Peyer's patch (tissue), 4 donors: ENCODE measurements at regions not wholly inside any gene's neighbourhood (a gene's known extent, or its start where the extent isn't known, plus 50 kb on each side); places are given as distances from the start of the nearest gene placed in this dataset.

Experiments used
- DNase-seq, 3 donors: peaks; one replicate each; pipeline ENCODE4 v3.0.0-alpha.2; 2017 to 2019
- H3K27ac ChIP-seq, 4 donors: fragments of 200-600 bp; sonication (generic); one replicate each; pipeline ENCODE4 v1.5.1; 2016 to 2019
- H3K27me3 ChIP-seq, 2 donors: fragments of 200-600 bp; sonication (generic); one replicate each; pipeline ENCODE4 v1.5.1; 2019
- H3K36me3 ChIP-seq, 3 donors: fragments of 200-600 bp; sonication (generic); one replicate each; pipeline ENCODE4 v1.5.1; 2016 to 2019
- H3K4me1 ChIP-seq, 4 donors: fragments of 200-600 bp; sonication (generic); one replicate each; pipeline ENCODE4 v1.5.1; 2016 to 2019
- H3K4me3 ChIP-seq, 4 donors: fragments of 200-600 bp; sonication (generic); 1 replicate in 3 of 4; 2 replicates in 1 of 4; pipeline ENCODE4 v1.5.1; 2016 to 2019; ENCODE audit warnings: mild to moderate bottlenecking in 1 of 4
- H3K9me3 ChIP-seq, 4 donors: fragments of 200-600 bp; sonication (generic); one replicate each; pipeline ENCODE4 v1.5.1; 2016 to 2019; ENCODE audit warnings: mild to moderate bottlenecking in 1 of 4
- POLR2A ChIP-seq, 2 donors: fragments of 450-650 bp; IDR thresholded peaks; one replicate each; pipeline ENCODE4 v1.5.1; 2017; ENCODE audit warnings: antibody characterized with exemption in 2 of 2, mild to moderate bottlenecking in 2 of 2, moderate library complexity in 2 of 2
- TF ChIP-seq, protein P1 (sequence below), 6 experiments: fragments of 450-650 bp in 4 of 6; fragments of 200-600 bp in 2 of 6; sonication (generic) in 1 of 6; IDR thresholded peaks; one replicate each; pipeline ENCODE4 v1.5.1; 2017 to 2019; ENCODE audit warnings: antibody characterized with exemption in 6 of 6, mild to moderate bottlenecking in 3 of 6, moderate library complexity in 1 of 6

- no peaks in the 10 kb centered on the region for H3K9me3 ChIP-seq
- no peak overlapping the region for H3K27ac ChIP-seq
- H3K27me3 ChIP-seq = no peaks in the 10 kb centered on the region
- no peak for TF ChIP-seq POLR2A (IDR thresholded peaks at IDR 0.05)
- TF ChIP-seq, protein P1, sequence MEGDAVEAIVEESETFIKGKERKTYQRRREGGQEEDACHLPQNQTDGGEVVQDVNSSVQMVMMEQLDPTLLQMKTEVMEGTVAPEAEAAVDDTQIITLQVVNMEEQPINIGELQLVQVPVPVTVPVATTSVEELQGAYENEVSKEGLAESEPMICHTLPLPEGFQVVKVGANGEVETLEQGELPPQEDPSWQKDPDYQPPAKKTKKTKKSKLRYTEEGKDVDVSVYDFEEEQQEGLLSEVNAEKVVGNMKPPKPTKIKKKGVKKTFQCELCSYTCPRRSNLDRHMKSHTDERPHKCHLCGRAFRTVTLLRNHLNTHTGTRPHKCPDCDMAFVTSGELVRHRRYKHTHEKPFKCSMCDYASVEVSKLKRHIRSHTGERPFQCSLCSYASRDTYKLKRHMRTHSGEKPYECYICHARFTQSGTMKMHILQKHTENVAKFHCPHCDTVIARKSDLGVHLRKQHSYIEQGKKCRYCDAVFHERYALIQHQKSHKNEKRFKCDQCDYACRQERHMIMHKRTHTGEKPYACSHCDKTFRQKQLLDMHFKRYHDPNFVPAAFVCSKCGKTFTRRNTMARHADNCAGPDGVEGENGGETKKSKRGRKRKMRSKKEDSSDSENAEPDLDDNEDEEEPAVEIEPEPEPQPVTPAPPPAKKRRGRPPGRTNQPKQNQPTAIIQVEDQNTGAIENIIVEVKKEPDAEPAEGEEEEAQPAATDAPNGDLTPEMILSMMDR (IDR thresholded peaks at IDR 0.05) = no peak
- no peaks in the 10 kb centered on the region for H3K4me1 ChIP-seq
- no peak overlapping the region for H3K4me3 ChIP-seq
- no peak for DNase-seq
- H3K36me3 ChIP-seq = no peaks in the 10 kb centered on the region
Observed at GRCh38 chr6:121608270-121608669, 172.8 kb downstream of the GJA1 start.

GRCh38 chr6:121609281-121609680, 173.8 kb downstream of the GJA1 start:
- Histone ChIP-seq H3K27me3 (no peaks in the 10 kb centered on the region), H3K4me3 (no peak overlapping the region), H3K27ac (no peak overlapping the region), H3K4me1 (no peaks in the 10 kb centered on the region), H3K9me3 (no peaks in the 10 kb centered on the region), H3K36me3 (no peaks in the 10 kb centered on the region)
- TF ChIP-seq, protein P1 (IDR thresholded peaks at IDR 0.05) = no peak
- no peak for TF ChIP-seq POLR2A (IDR thresholded peaks at IDR 0.05)
- DNase-seq = no peak

DNA sequence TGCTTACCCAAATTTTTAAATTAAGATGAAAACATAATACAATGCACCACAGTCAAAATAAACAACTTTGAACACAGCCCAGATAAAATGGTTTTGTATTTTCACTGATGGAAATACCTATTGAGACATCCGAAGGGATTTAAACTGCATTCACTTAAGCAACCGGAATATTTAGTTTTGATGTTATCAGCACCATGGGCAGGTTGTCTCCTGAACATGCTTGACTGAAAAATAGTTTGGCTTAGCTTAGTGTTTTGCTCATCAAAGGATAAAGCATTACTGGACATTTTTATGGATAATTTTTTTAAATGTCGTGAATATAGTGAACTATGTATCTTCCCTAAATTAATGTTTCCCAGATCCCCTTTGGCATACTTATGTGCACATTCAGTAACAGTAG, 177.5 kb downstream of the GJA1 start:
- Histone ChIP-seq H3K27ac (no peak overlapping the region), H3K9me3 (no peaks in the 10 kb centered on the region)
- no peak for DNase-seq

GRCh38 chr6:121614115-121614514, 178.7 kb downstream of the GJA1 start:
- H3K4me3 ChIP-seq = no peak overlapping the region
- H3K4me1 ChIP-seq = no peaks in the 10 kb centered on the region
- H3K27ac ChIP-seq = no peak overlapping the region
- DNase-seq = no peak
- H3K27me3 ChIP-seq = no peaks in the 10 kb centered on the region
- no peaks in the 10 kb centered on the region for H3K36me3 ChIP-seq
- TF ChIP-seq, protein P1 (IDR thresholded peaks at IDR 0.05) = no peak
- TF ChIP-seq POLR2A (IDR thresholded peaks at IDR 0.05) = no peak
- H3K9me3 ChIP-seq = no peaks in the 10 kb centered on the region

More for the DNA sequence above, 177.5 kb downstream of the GJA1 start:
- no peaks in the 10 kb centered on the region for H3K36me3 ChIP-seq
- no peaks in the 10 kb centered on the region for H3K4me1 ChIP-seq
- no peak overlapping the region for H3K4me3 ChIP-seq
- no peaks in the 10 kb centered on the region for H3K27me3 ChIP-seq
- TF ChIP-seq, protein P1 (IDR thresholded peaks at IDR 0.05) = no peak
- TF ChIP-seq POLR2A (IDR thresholded peaks at IDR 0.05) = no peak

DNA sequence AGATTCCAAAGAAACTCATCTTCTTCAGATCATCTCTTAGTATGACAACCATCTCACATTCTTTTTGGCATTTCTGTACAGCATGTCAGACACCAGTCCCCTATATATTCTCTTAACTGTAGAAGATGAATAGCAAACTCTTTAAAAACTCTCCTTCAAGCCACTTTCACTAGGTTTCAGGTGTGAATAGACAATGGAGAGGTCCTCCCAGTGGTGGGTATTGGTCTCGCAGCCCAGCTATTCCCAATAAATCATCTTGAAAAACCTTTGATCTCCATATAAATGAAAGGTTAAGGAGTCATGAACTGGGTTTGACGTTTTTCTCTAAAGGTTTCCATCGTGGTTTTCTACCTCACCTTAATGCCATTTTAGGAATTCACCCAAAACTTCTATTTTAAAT, 180.0 kb downstream of the GJA1 start:
- no peak for DNase-seq
- no peak for TF ChIP-seq POLR2A (IDR thresholded peaks at IDR 0.05)
- TF ChIP-seq, protein P1 (IDR thresholded peaks at IDR 0.05) = no peak
- Histone ChIP-seq H3K4me3 (no peak overlapping the region), H3K27me3 (no peaks in the 10 kb centered on the region), H3K9me3 (no peaks in the 10 kb centered on the region), H3K4me1 (no peaks in the 10 kb centered on the region), H3K27ac (no peak overlapping the region), H3K36me3 (no peaks in the 10 kb centered on the region)

- no peaks in the 10 kb centered on the region for H3K4me1 ChIP-seq
- no peak for DNase-seq
- H3K27me3 ChIP-seq = no peaks in the 10 kb centered on the region
- H3K27ac ChIP-seq = no peak overlapping the region
- TF ChIP-seq, protein P1 (IDR thresholded peaks at IDR 0.05) = no peak
- no peak for TF ChIP-seq POLR2A (IDR thresholded peaks at IDR 0.05)
- H3K4me3 ChIP-seq = no peak overlapping the region
- H3K36me3 ChIP-seq = no peaks in the 10 kb centered on the region
- H3K9me3 ChIP-seq = no peaks in the 10 kb centered on the region
Observed at GRCh38 chr6:121616406-121616805, 181.0 kb downstream of the GJA1 start.
